ENCODE measurements at regions not wholly inside any gene's neighbourhood (a gene's known extent, or its start where the extent isn't known, plus 50 kb on each side); places are given as distances from the start of the nearest gene placed in this dataset.
"Not testable (repeated sequence)": the region's sequence is repeated elsewhere in the genome, so short reads cannot be mapped to it uniquely, and the experiment has no call there.

DNA sequence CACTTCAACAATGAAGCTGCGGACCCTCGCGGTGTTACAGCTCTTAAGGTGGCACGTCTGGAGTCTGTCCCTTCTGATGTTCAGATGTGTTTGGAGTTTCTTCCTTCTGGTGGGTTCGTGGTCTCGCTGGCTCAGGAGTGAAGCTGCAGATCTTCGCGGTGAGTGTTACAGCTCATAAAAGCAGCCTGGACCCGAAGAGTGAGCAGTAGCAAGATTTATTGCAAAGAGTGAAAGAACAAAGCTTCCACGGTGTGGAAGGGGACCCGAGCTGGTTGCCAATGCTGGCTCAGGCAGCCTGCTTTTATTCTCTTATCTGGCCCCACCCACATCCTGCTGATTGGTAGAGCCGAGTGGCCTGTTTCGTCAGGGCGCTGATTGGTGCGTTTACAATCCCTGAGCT lies 75.9 kb upstream of the AMN1 start:
- not testable (repeated sequence) for H3K9me3 Mint-ChIP-seq; DNase-seq; H3K27me3 Mint-ChIP-seq; ATAC-seq (ENCODE audit: low read depth)
- H3K27ac Mint-ChIP-seq, result peak overlapping the region; percentile 89
- POLR2A ChIA-PET, result interaction anchor here (0.6 to 4.3 kb wide), 9 partner anchors 14 to 157 kb away, joined by 3 to 15 read pairs (median 4); partner anchors contain the start of genes AMN1, ETFBKMT and RESF1
- H3K36me3 Mint-ChIP-seq, result peaks cover 36% of the 10 kb centered on the region
- H3K4me1 Mint-ChIP-seq, result peaks cover 38% of the 10 kb centered on the region
- H3K4me3 Mint-ChIP-seq, result peak overlapping the region; percentile 84

GRCh38 chr12:31804185-31804504 lies 75.3 kb upstream of the AMN1 start:
- DNase-seq, result no peak
- Mint-ChIP-seq H3K27me3 (no peaks in the 10 kb centered on the region), H3K9me3 (peaks cover 7% of the 10 kb centered on the region), H3K4me1 (peaks cover 38% of the 10 kb centered on the region), H3K36me3 (peaks cover 33% of the 10 kb centered on the region), H3K4me3 (peak overlapping the region; percentile 84), H3K27ac (peak overlapping the region; percentile 89)
- POLR2A ChIA-PET, result interaction anchor here (0.6 to 4.3 kb wide), 9 partner anchors 13 to 155 kb away, joined by 3 to 15 read pairs (median 4); partner anchors contain the start of genes AMN1, ETFBKMT and RESF1
- ATAC-seq (ENCODE audit: low read depth), result peak; percentile 39

GRCh38 chr12:31803306-31804184 lies 74.7 kb upstream of the AMN1 start:
- H3K36me3 Mint-ChIP-seq, result peaks cover 33% of the 10 kb centered on the region
- DNase-seq (no peak), ATAC-seq (ENCODE audit: low read depth) (no peak)
- POLR2A ChIA-PET, result interaction anchor here (0.6 to 4.3 kb wide), 5 partner anchors 74 to 156 kb away, joined by 3 to 15 read pairs (median 4); partner anchors contain the start of genes AMN1 and RESF1
- peaks cover 38% of the 10 kb centered on the region for H3K4me1 Mint-ChIP-seq
- H3K4me3 Mint-ChIP-seq, result peak overlapping the region; percentile 84
- H3K9me3 Mint-ChIP-seq, result peaks cover 7% of the 10 kb centered on the region
- no peaks in the 10 kb centered on the region for H3K27me3 Mint-ChIP-seq
- H3K27ac Mint-ChIP-seq, result peak overlapping the region; percentile 89

DNA sequence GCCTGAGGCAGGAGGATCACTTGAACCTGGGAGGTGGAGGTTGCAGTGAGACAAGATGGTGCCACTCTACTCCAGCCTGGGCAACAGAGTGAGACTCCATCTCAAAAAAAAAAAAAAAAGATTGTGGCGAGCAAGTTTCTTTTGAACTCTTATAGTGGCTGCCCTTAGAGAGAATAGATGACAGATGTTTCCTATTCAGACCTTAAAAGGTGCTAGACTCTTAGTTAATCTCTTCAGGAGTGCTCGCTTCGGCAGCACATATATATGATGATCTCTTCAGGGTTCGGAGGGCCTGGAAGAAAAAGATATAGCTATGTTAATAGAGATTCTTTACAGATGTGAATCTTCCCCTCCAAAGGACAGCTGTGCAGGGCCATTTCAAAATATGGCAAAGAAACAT lies 73.1 kb upstream of the AMN1 start:
- H3K9me3 Mint-ChIP-seq, result peaks cover 10% of the 10 kb centered on the region
- no peak for DNase-seq
- peaks cover 33% of the 10 kb centered on the region for H3K36me3 Mint-ChIP-seq
- H3K4me1 Mint-ChIP-seq, result peaks cover 35% of the 10 kb centered on the region
- POLR2A ChIA-PET, result interaction anchor here (0.7 to 4.3 kb wide), 3 partner anchors 69 to 158 kb away, joined by 3 to 15 read pairs (median 3); partner anchors contain the start of genes AMN1 and RESF1
- no peak for ATAC-seq (ENCODE audit: low read depth)
- peak overlapping the region; percentile 1 for H3K4me3 Mint-ChIP-seq
- H3K27ac Mint-ChIP-seq, result peak overlapping the region; percentile 7
- H3K27me3 Mint-ChIP-seq, result no peaks in the 10 kb centered on the region

DNA sequence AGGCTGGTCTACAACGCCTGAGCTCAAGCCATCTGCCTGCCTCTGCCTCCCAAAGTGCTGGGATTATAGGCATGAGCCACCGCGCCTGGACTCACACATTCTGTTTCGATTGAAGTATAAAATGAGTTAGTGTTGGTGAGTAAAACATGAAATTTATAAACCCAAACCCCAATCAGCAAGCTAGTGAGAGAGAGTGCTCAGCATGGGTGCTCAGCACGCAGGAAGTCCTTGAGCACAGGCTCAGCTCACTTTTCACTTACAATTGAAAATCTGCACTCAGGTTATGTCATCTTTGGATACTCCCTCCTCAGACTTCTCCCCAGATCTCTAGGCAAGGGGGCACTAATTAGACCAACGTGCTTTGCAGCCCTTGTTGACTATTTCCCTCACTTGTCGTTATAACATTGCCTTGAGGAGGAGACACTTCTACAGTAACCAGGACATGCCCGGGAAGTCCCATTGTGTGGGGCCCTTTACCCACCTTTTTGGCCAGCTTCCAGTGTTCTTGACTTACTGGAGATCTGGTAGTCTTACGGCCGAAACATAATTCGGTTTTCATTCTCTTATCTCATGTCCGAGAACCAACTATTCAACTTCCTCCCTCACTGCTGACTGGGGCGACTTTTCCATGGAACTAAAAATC lies 68.5 kb upstream of the AMN1 start:
- Mint-ChIP-seq H3K27me3 (no peaks in the 10 kb centered on the region), H3K9me3 (peaks cover 10% of the 10 kb centered on the region), H3K4me1 (peaks cover 20% of the 10 kb centered on the region), H3K27ac (peak overlapping the region; percentile 84), H3K4me3 (peak overlapping the region; percentile 50), H3K36me3 (peaks cover 23% of the 10 kb centered on the region)
- ATAC-seq (ENCODE audit: low read depth) (peak; percentile 66), DNase-seq (no peak)
- POLR2A ChIA-PET, result interaction anchor here (0.7 to 1.1 kb wide), 3 partner anchors 54 to 164 kb away, joined by 3 read pairs; partner anchors contain the start of gene AMN1

DNA sequence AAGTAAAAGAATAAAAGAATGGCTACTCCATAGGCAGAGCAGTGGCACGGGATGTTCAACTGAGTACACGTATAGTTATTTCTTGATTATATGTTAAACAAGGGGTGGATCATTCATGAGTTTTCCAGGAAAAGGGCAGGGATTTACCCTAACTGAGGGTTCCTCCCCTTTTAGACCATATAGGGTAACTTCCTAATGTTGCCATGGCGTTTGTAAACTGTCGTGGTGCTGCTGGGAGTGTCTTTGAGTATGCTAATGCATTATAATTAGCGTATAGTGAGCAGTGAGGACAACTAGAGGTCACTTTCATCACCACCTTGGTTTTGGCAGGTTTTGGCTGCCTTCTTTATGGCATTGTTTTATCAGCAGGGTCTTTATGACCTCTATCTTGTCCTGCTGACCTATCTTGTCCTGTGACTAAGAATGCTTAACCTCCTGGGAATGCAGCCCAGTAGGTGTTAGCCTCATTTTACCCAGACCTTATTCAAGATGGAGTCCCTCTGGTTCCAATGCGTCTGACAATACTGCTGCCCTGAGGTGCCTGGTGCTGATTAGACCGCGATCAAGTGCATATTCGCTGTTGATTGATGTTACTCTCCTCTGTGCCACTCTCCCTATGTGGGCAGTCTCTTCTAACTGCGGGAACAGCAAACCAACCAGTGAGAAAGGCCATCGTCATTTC lies 67.6 kb upstream of the AMN1 start:
- POLR2A ChIA-PET, result interaction anchor here (1.1 kb wide), 1 partner anchor 67 kb away, joined by 3 read pairs; the partner anchor contains the start of gene AMN1
- H3K27ac Mint-ChIP-seq, result peak overlapping the region; percentile 25

DNA sequence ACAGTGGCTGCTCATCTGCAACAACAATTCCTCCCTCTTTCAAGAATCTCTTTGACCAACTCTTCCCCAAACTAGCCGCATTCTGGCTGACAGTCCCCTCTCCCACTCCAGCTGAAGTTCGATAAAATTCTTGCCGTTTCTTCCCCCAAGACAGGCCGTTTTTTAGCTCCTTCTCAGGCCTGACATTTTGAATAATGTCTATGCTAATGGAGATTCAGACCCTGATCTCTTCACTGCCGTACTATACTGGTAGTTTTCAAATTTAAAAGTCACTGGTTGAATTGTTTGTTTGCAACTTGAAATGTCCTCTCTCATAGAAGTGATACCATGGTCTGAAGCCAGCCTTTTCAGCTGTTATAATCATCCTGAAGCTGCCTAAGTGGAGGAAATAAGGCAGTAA lies 65.9 kb upstream of the AMN1 start:
- ATAC-seq (ENCODE audit: low read depth), result no peak
- Mint-ChIP-seq H3K27me3 (no peaks in the 10 kb centered on the region), H3K4me3 (no peak overlapping the region), H3K4me1 (peaks cover 27% of the 10 kb centered on the region), H3K36me3 (peaks cover 13% of the 10 kb centered on the region), H3K9me3 (peaks cover 8% of the 10 kb centered on the region), H3K27ac (no peak overlapping the region)
- DNase-seq, result no peak
- POLR2A ChIA-PET, result interaction anchor here (1.1 to 1.2 kb wide), 2 partner anchors 66 to 313 kb away, joined by 3 read pairs; partner anchors contain the start of gene AMN1

More for the DNA sequence above, 67.6 kb upstream of the AMN1 start:
- DNase-seq (no peak), ATAC-seq (ENCODE audit: low read depth) (no peak)
- no peaks in the 10 kb centered on the region for H3K27me3 Mint-ChIP-seq
- H3K4me1 Mint-ChIP-seq, result peaks cover 16% of the 10 kb centered on the region
- peaks cover 19% of the 10 kb centered on the region for H3K36me3 Mint-ChIP-seq
- no peak overlapping the region for H3K4me3 Mint-ChIP-seq
- H3K9me3 Mint-ChIP-seq, result peaks cover 10% of the 10 kb centered on the region

GRCh38 chr12:31791265-31791664 lies 62.4 kb upstream of the AMN1 start:
- not testable (repeated sequence) for H3K27me3 Mint-ChIP-seq, H3K27ac Mint-ChIP-seq, H3K36me3 Mint-ChIP-seq

DNA sequence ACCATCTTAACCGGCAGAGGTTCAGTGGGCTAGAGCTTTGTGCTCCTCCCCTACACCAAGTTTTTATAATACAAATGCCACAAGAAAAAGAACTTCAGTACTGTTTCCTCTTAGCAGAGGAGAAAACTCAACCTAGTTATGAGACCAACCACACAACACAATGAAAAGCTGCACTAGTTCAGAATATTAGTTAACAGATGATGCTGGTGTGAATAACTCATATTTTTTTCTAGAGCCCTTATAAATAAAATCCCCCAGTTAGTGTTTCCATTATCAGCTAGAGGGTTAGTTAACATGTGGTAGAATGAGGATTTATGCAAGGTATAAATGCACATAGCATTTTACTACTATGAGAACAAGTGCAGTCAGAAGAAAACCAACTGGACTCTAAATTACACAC lies 61.9 kb upstream of the AMN1 start:
- Mint-ChIP-seq H3K27me3 (no peaks in the 10 kb centered on the region), H3K4me3 (no peak overlapping the region), H3K9me3 (peaks cover 1% of the 10 kb centered on the region), H3K36me3 (peaks cover 5% of the 10 kb centered on the region), H3K4me1 (peaks cover 14% of the 10 kb centered on the region), H3K27ac (peak overlapping the region; percentile 18)
- POLR2A ChIA-PET, result interaction anchor here (0.8 to 1.2 kb wide), 3 partner anchors 14 to 169 kb away, joined by 3 to 5 read pairs (median 3); partner anchors contain the start of genes AMN1 and RESF1
- DNase-seq (no peak), ATAC-seq (ENCODE audit: low read depth) (peak; percentile 63)

More at GRCh38 chr12:31791265-31791664, 62.4 kb upstream of the AMN1 start:
- H3K9me3 Mint-ChIP-seq; ATAC-seq (ENCODE audit: low read depth); H3K4me3 Mint-ChIP-seq; DNase-seq: not testable (repeated sequence)
- POLR2A ChIA-PET, result interaction anchor here (0.8 to 1.2 kb wide), 3 partner anchors 13 to 168 kb away, joined by 3 to 5 read pairs (median 3); partner anchors contain the start of genes AMN1 and RESF1
- H3K4me1 Mint-ChIP-seq, result peaks cover 14% of the 10 kb centered on the region

- Mint-ChIP-seq H3K36me3 (peaks cover 11% of the 10 kb centered on the region), H3K9me3 (peaks cover 9% of the 10 kb centered on the region), H3K4me1 (peaks cover 5% of the 10 kb centered on the region), H3K27me3 (no peaks in the 10 kb centered on the region), H3K27ac (no peak overlapping the region), H3K4me3 (no peak overlapping the region)
- ATAC-seq (ENCODE audit: low read depth), result no peak
- no peak for DNase-seq
- POLR2A ChIA-PET, result interaction anchor here (0.6 to 1.1 kb wide), 2 partner anchors 80 to 174 kb away, joined by 3 read pairs; partner anchors contain the start of gene RESF1
Measured at GRCh38 chr12:31785318-31785717, 56.5 kb upstream of the AMN1 start.

DNA sequence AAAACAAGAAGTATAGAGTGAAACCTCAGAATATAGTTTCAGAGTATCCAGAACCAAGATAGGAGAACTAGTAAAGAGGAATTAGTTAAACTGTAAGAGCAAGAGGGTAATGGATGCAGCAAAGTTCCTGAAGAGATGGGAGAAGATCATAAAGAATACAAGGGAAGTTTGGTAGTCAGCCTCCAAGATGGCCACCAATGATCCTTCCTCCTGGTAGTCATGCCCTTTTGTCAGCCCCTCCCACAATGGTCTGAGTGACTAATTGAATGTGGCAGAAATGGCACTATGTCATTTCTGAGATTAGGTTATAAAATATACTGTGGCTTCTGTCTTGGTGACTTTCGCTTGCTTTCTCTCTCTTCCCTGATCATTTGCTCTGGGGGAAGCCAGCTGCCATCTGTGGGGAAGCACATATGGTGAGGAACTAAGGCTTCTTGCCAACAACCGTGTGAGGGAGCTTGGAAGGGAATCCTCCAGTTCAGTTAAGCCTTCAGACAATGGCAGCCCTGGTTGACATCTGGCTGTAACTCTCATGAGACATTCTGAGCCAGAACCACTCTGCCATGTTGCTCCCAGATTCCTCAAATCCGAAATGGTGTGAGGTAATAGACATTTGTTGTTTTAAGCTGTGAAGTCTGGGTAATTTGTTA lies 55.3 kb upstream of the AMN1 start:
- Mint-ChIP-seq H3K4me1 (no peaks in the 10 kb centered on the region), H3K36me3 (peaks cover 11% of the 10 kb centered on the region), H3K27me3 (no peaks in the 10 kb centered on the region), H3K4me3 (no peak overlapping the region), H3K9me3 (peaks cover 9% of the 10 kb centered on the region), H3K27ac (no peak overlapping the region)
- no peak for ATAC-seq (ENCODE audit: low read depth)
- POLR2A ChIA-PET, result no interaction called here
- no peak for DNase-seq

DNA sequence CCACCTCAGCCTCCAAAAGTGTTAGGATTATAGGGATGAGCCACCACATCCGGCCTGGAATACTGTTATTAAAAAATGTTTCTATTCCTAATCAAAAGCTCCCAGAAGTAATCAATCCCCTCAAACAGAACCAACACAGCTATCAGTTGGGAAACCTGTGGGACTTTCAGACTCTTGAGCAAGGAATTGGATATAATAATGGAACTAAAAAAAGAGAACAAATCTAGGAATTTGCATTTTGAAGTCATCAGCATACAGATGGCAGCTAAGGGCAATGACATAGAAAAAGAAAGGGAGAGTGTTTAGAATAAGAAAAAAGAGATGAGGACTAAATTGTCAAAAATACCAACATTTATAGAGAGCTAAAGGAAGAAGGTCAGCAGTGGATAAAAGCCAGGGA lies 54.7 kb upstream of the AMN1 start:
- Mint-ChIP-seq H3K36me3 (peaks cover 11% of the 10 kb centered on the region), H3K9me3 (peaks cover 10% of the 10 kb centered on the region), H3K27me3 (no peaks in the 10 kb centered on the region), H3K4me3 (no peak overlapping the region), H3K27ac (no peak overlapping the region), H3K4me1 (no peaks in the 10 kb centered on the region)
- DNase-seq (no peak), ATAC-seq (ENCODE audit: low read depth) (no peak)
- POLR2A ChIA-PET, result no interaction called here

All from activated naive CD8-positive, alpha-beta T cell treated with anti-CD3 and anti-CD28 coated beads, Interleukin-2, amount 10 ng/mL, durations not matched to agents 7 days and 5 days (primary cell).